Astrocyte (in vitro differentiated cells and primary cell): ENCODE measurements at regions not wholly inside any gene's neighbourhood (a gene's known extent, or its start where the extent isn't known, plus 50 kb on each side); places are given as distances from the start of the nearest gene placed in this dataset.

ENCODE experiments used
- EZH2 ChIP-seq: IDR thresholded peaks from 2 replicates; pipeline ENCODE4 v1.6.1; 2012; ENCODE audit warnings: mild to moderate bottlenecking, low read length, inconsistent platforms; ENCODE audit not compliant: insufficient read depth
- TF ChIP-seq, protein P1 (sequence below): IDR thresholded peaks from 2 replicates; pipeline ENCODE4 v1.5.1; 2011; ENCODE audit warnings: low read depth, mild to moderate bottlenecking, inconsistent platforms, low read length, moderate library complexity; ENCODE audit not compliant: insufficient read depth

DNA sequence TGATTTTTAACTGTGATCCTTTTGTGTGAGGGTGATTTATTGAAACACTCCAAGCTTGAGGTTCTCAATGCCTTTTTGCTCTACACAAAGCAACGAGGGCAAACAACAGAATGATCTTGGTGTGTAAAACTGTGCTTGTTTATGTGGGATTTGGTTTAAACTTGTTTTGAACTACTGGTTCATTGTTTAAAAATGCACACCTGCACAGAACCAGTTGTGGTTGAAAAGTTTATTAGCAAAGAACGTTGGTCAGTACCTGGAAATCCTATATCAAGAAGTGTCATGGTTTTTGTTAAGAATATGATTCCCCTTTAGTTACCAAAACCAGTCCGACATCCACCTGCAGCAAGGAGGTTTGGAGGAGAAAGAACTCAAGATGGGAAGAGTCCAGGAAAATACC, 239.4 kb downstream of the WNT5A start:
- TF ChIP-seq, protein P1, sequence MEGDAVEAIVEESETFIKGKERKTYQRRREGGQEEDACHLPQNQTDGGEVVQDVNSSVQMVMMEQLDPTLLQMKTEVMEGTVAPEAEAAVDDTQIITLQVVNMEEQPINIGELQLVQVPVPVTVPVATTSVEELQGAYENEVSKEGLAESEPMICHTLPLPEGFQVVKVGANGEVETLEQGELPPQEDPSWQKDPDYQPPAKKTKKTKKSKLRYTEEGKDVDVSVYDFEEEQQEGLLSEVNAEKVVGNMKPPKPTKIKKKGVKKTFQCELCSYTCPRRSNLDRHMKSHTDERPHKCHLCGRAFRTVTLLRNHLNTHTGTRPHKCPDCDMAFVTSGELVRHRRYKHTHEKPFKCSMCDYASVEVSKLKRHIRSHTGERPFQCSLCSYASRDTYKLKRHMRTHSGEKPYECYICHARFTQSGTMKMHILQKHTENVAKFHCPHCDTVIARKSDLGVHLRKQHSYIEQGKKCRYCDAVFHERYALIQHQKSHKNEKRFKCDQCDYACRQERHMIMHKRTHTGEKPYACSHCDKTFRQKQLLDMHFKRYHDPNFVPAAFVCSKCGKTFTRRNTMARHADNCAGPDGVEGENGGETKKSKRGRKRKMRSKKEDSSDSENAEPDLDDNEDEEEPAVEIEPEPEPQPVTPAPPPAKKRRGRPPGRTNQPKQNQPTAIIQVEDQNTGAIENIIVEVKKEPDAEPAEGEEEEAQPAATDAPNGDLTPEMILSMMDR = no peak
- no peak for TF ChIP-seq EZH2
